H9 (cell line): ENCODE measurements at regions not wholly inside any gene's neighbourhood (a gene's known extent, or its start where the extent isn't known, plus 50 kb on each side); places are given as distances from the start of the nearest gene placed in this dataset.

ENCODE experiments used
- DNase-seq: peaks from one replicate; pipeline ENCODE4 v3.0.0-alpha.2; 2017
- H2AFZ ChIP-seq: one replicate; pipeline ENCODE4 v1.6.1; 2013; ENCODE audit warnings: mild to moderate bottlenecking, low read length, control low read depth, moderate library complexity
- H2AK5ac ChIP-seq: 2 replicates; pipeline ENCODE4 v1.6.1; 2013; ENCODE audit warnings: low read length, control low read depth, mixed read lengths; ENCODE audit not compliant: insufficient read length
- H2BK120ac ChIP-seq: one replicate; pipeline ENCODE4 v1.6.1; 2013; ENCODE audit warnings: low read depth, mild to moderate bottlenecking, low read length, control low read depth, inconsistent platforms; ENCODE audit not compliant: poor library complexity, severe bottlenecking
- H2BK12ac ChIP-seq: 2 replicates; pipeline ENCODE4 v1.6.1; 2013; ENCODE audit warnings: low read length, control low read depth, mixed read lengths, low read depth; ENCODE audit not compliant: insufficient read length
- H2BK15ac ChIP-seq: 2 replicates; pipeline ENCODE4 v1.6.1; 2013; ENCODE audit warnings: low read depth, low read length, control low read depth
- H2BK20ac ChIP-seq: one replicate; pipeline ENCODE4 v1.6.1; 2013; ENCODE audit warnings: low read depth, mild to moderate bottlenecking, low read length, control low read depth, inconsistent platforms; ENCODE audit not compliant: poor library complexity, severe bottlenecking
- H2BK5ac ChIP-seq: 2 replicates; pipeline ENCODE4 v1.6.1; 2013; ENCODE audit warnings: low read length, control low read depth, mixed read lengths; ENCODE audit not compliant: insufficient read length
- H3K14ac ChIP-seq: 2 replicates; pipeline ENCODE4 v1.6.1; 2013; ENCODE audit warnings: low read length, control low read depth; ENCODE audit not compliant: insufficient read depth
- H3K18ac ChIP-seq: 2 replicates; pipeline ENCODE4 v1.6.1; 2013; ENCODE audit warnings: low read depth, mild to moderate bottlenecking, mixed read lengths, low read length, control low read depth; ENCODE audit not compliant: insufficient read length
- H3K23ac ChIP-seq: 2 replicates; pipeline ENCODE4 v1.6.1; 2013; ENCODE audit warnings: low read length, control low read depth, mixed read lengths, low read depth; ENCODE audit not compliant: insufficient read length
- H3K23me2 ChIP-seq: 2 replicates; pipeline ENCODE4 v1.6.1; 2013; ENCODE audit warnings: low read depth, mild to moderate bottlenecking, mixed read lengths, low read length, control low read depth; ENCODE audit not compliant: insufficient read length, poor library complexity, severe bottlenecking
- H3K27ac ChIP-seq: 2 replicates; pipeline ENCODE4 v1.5.1; 2013; ENCODE audit warnings: low read length, control low read depth, mixed read lengths, low read depth; ENCODE audit not compliant: insufficient read length
- H3K27me3 ChIP-seq: 2 replicates; pipeline ENCODE4 v1.6.1; 2013; ENCODE audit warnings: low read length, control low read depth, inconsistent platforms; ENCODE audit not compliant: insufficient read depth
- H3K4ac ChIP-seq: 2 replicates; pipeline ENCODE4 v1.6.1; 2013; ENCODE audit warnings: low read depth, mild to moderate bottlenecking, control low read depth, inconsistent platforms, low read length, moderate library complexity
- H3K4me1 ChIP-seq: 2 replicates; pipeline ENCODE4 v1.6.1; 2013; ENCODE audit warnings: low read length, control low read depth, inconsistent platforms; ENCODE audit not compliant: insufficient read depth
- H3K4me2 ChIP-seq: 2 replicates; pipeline ENCODE4 v1.6.1; 2013; ENCODE audit warnings: low read length, control low read depth, mixed read lengths; ENCODE audit not compliant: insufficient read length, insufficient read depth
- H3K56ac ChIP-seq: 2 replicates; pipeline ENCODE4 v1.6.1; 2013; ENCODE audit warnings: low read depth, mild to moderate bottlenecking, mixed read lengths, low read length, control low read depth; ENCODE audit not compliant: insufficient read length
- H3K79me1 ChIP-seq: 2 replicates; pipeline ENCODE4 v1.6.1; 2013; ENCODE audit warnings: low read depth, mild to moderate bottlenecking, moderate library complexity, low read length, control low read depth, inconsistent platforms; ENCODE audit not compliant: insufficient read depth, poor library complexity, severe bottlenecking
- H3K79me2 ChIP-seq: 2 replicates; pipeline ENCODE4 v1.6.1; 2013; ENCODE audit warnings: low read length, control low read depth, inconsistent platforms; ENCODE audit not compliant: insufficient read depth
- H3K9ac ChIP-seq: 2 replicates; pipeline ENCODE4 v1.6.1; 2013; ENCODE audit warnings: low read length, control low read depth, mixed read lengths; ENCODE audit not compliant: insufficient read length; ENCODE audit errors: extremely low read depth
- H3K9me3 ChIP-seq: one replicate; pipeline ENCODE4 v1.6.1; 2013; ENCODE audit warnings: low read depth, low read length, inconsistent platforms; ENCODE audit not compliant: control insufficient read depth
- H3T11ph ChIP-seq: one replicate; pipeline ENCODE4 v1.6.1; 2013; ENCODE audit warnings: mild to moderate bottlenecking, low read length, control low read depth, inconsistent platforms
- H4K20me1 ChIP-seq: one replicate; pipeline ENCODE4 v1.6.1; 2013; ENCODE audit not compliant: control insufficient read depth, insufficient read length, insufficient read depth
- H4K5ac ChIP-seq: 2 replicates; pipeline ENCODE4 v1.6.1; 2013; ENCODE audit warnings: low read depth, mild to moderate bottlenecking, mixed read lengths, low read length, control low read depth; ENCODE audit not compliant: insufficient read length
- H4K8ac ChIP-seq: replicated peaks from 2 replicates; pipeline ENCODE4 v1.6.1; 2013; ENCODE audit warnings: low read length, control low read depth, mixed read lengths, low read depth; ENCODE audit not compliant: insufficient read length
- H4K91ac ChIP-seq: 2 replicates; pipeline ENCODE4 v1.6.1; 2013; ENCODE audit warnings: low read depth, mild to moderate bottlenecking, moderate library complexity, mixed read lengths, low read length, control low read depth; ENCODE audit not compliant: insufficient read length
- H3K27ac Mint-ChIP-seq, 3 experiments: 2 replicates in 2 of 3; 3 replicates in 1 of 3; pipeline ENCODE4 v1.8.0; 2020 to 2021; ENCODE audit warnings: mixed read lengths in 3 of 3, mild to moderate bottlenecking in 1 of 3, moderate library complexity in 1 of 3
- H3K27me3 Mint-ChIP-seq: 2 replicates; pipeline ENCODE4 v1.8.0; 2021; ENCODE audit warnings: low read depth, mild to moderate bottlenecking, moderate library complexity, mixed read lengths
- H3K36me3 Mint-ChIP-seq, 3 experiments: 2 replicates in 2 of 3; 3 replicates in 1 of 3; pipeline ENCODE4 v1.8.0; 2020 to 2021; ENCODE audit warnings: low read depth in 3 of 3, mixed read lengths in 3 of 3; ENCODE audit not compliant: insufficient read depth in 1 of 3
- H3K4me1 Mint-ChIP-seq, 2 experiments: 2 replicates each; pipeline ENCODE4 v1.8.0; 2020; ENCODE audit warnings: mixed read lengths in 2 of 2
- H3K4me3 Mint-ChIP-seq, 2 experiments: 2 replicates in 1 of 2; 3 replicates in 1 of 2; pipeline ENCODE4 v1.8.0; 2020 to 2021; ENCODE audit warnings: mild to moderate bottlenecking in 2 of 2, mixed read lengths in 2 of 2, moderate library complexity in 1 of 2
- H3K9me3 Mint-ChIP-seq, 2 experiments: 2 replicates in 1 of 2; 3 replicates in 1 of 2; pipeline ENCODE4 v1.8.0; 2020; ENCODE audit warnings: mild to moderate bottlenecking in 2 of 2, mixed read lengths in 2 of 2, moderate library complexity in 1 of 2
- CTCF ChIP-seq: fragments of 200-600 bp; sonication (generic); conservative IDR thresholded peaks from 3 replicates; pipeline ENCODE4 v1.8.0; 2021; ENCODE audit warnings: antibody characterized with exemption, mild to moderate bottlenecking
- WGBS: extraction: QIAGEN DNeasy Blood & Tissue Kit; methylation state at CpG from one replicate; pipeline ENCODE4 v1.1.7; 2013; ENCODE audit warnings: missing lambda C conversion rate, low lambda C conversion rate, mixed read lengths; ENCODE audit not compliant: insufficient read length; ENCODE audit errors: extremely low coverage; 5-methylcytosine and 5-hydroxymethylcytosine counted together

- Histone ChIP-seq H4K20me1 (no peaks in the 10 kb centered on the region), H2BK120ac (no peak overlapping the region), H2AK5ac (no peak overlapping the region), H3T11ph (no peak overlapping the region), H3K27me3 (no peaks in the 10 kb centered on the region), H2AFZ (no peak overlapping the region), H2BK15ac (no peak overlapping the region), H3K79me2 (no peaks in the 10 kb centered on the region), H3K23ac (no peak overlapping the region), H3K56ac (no peak overlapping the region), H3K9me3 (no peaks in the 10 kb centered on the region), H3K18ac (no peak overlapping the region), H4K8ac (no peak overlapping the region), H2BK20ac (no peak overlapping the region), H3K14ac (no peak overlapping the region), H3K9ac (no peak overlapping the region), H4K91ac (no peak overlapping the region), H2BK12ac (no peak overlapping the region), H3K27ac (no peak overlapping the region), H3K23me2 (no peaks in the 10 kb centered on the region), H3K4me1 (no peaks in the 10 kb centered on the region), H2BK5ac (no peak overlapping the region), H3K4ac (no peak overlapping the region), H3K4me2 (no peak overlapping the region), H3K79me1 (no peaks in the 10 kb centered on the region), H4K5ac (no peak overlapping the region)
- Mint-ChIP-seq H3K27ac (no peak overlapping the region), H3K4me3 (no peak overlapping the region), H3K4me1 (no peaks in the 10 kb centered on the region), H3K36me3 (no peaks in the 10 kb centered on the region), H3K27me3 (no peaks in the 10 kb centered on the region), H3K9me3 (no peaks in the 10 kb centered on the region)
- no peak for DNase-seq
- TF ChIP-seq CTCF = no peak
- no CpG with 5 or more reads among the region's 2 CpGs for WGBS
These were observed 449.6 kb upstream of the FAM241A start for GRCh38 chr4:111695677-111696076.
